22Rv1 (cell line): ENCODE measurements at regions not wholly inside any gene's neighbourhood (a gene's known extent, or its start where the extent isn't known, plus 50 kb on each side); places are given as distances from the start of the nearest gene placed in this dataset.
A peak's percentile ranks its signal among the peaks of the same experiment; 100 is the strongest.

ENCODE experiments used
- H3K27ac ChIP-seq: fragments of 450-650 bp; 2 replicates; pipeline ENCODE4 v1.5.1; 2017
- ZFX ChIP-seq: fragments of 450-650 bp; IDR thresholded peaks from 2 replicates; pipeline ENCODE4 v1.6.1; 2017; ENCODE audit warnings: antibody characterized with exemption, borderline replicate concordance
- TF ChIP-seq, protein P1 (sequence below): fragments of 450-650 bp; IDR thresholded peaks from 2 replicates; pipeline ENCODE4 v1.5.1; 2017; ENCODE audit warnings: mild to moderate bottlenecking

DNA sequence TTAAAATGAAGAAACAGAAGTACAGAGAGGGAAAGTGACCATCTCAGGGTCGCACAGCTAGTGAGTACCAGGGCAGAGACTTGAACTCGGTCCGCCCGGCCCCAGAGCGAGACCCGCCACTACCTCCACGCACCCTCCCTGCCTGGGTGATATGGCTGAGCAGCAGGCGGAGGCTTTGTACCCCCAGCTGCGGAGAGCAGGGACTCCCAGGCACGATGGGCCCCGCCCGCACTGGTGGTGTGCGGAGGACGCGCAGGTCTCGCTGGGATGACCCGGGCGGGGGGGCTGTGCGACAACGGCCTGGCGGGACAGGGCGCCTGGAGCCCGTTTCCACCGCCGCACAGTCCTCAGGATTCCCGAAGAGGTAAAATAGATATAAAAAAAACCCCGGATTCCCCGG, 64.7 kb upstream of the LARP1 start:
- TF ChIP-seq ZFX: no peak
- TF ChIP-seq, protein P1, sequence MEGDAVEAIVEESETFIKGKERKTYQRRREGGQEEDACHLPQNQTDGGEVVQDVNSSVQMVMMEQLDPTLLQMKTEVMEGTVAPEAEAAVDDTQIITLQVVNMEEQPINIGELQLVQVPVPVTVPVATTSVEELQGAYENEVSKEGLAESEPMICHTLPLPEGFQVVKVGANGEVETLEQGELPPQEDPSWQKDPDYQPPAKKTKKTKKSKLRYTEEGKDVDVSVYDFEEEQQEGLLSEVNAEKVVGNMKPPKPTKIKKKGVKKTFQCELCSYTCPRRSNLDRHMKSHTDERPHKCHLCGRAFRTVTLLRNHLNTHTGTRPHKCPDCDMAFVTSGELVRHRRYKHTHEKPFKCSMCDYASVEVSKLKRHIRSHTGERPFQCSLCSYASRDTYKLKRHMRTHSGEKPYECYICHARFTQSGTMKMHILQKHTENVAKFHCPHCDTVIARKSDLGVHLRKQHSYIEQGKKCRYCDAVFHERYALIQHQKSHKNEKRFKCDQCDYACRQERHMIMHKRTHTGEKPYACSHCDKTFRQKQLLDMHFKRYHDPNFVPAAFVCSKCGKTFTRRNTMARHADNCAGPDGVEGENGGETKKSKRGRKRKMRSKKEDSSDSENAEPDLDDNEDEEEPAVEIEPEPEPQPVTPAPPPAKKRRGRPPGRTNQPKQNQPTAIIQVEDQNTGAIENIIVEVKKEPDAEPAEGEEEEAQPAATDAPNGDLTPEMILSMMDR: no peak
- H3K27ac ChIP-seq: no peak overlapping the region

- H3K27ac ChIP-seq: no peak overlapping the region
- TF ChIP-seq ZFX: no peak
- TF ChIP-seq, protein P1: no peak
These were observed 68.7 kb upstream of the LARP1 start for GRCh38 chr5:154686490-154686889.

DNA sequence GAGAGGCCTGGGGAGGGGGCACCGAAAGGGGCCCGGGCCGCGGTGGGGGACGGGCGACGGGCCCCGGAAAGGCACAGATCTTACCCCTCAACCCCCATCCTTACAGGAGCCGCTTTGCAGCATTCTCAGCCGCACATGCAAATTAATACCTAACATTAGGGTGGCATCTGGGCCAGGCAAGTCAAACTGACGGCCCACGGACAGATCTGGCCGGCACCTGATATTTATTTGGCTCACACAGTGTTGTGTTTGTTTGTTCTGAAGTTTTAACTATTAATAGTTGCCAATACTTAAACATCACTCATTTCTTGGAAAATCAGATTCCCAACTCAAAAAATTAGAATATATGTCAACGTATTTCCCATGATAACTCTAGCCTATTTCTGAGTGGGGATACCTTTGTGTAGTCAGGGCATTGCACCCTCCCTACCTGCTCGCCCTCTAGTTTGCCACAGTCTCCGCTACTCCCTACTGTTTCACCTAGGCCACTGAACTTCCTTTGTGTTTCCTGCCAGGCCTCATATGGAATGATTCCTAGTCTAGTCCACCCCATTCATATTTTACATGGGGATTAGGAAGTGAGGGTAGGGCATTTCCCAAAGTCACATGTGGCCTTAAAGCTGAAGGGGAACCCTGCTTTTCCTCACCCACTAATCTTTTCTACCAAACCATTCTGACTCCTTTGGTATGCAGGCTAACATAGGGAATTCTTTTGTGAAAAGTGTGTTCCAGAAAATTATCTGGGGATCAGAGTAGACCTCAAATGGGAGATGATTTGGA, 71.9 kb upstream of the LARP1 start:
- H3K27ac ChIP-seq: peak overlapping the region; percentile 72
- TF ChIP-seq, protein P1: no peak
- TF ChIP-seq ZFX: no peak

DNA sequence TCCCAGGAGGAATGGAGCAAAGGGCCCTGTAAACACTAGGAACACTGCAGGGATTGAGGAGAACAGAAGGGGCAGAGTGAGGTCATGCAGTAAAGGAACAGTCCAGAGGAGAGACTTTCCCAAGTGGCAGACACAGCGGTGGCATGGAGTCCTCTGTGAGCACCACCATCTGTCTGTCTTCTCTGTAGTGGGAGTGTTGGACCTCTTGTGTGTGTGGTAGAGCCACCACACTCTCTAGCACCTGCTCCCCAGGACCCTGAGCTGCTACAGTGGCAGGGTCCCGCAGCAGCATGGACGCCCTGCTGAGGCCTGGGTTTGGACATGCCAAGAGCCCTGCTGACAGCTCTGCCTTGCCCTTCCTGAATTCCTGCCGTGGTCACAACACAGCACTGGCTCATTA, 75.7 kb upstream of the LARP1 start:
- TF ChIP-seq, protein P1: no peak
- no peak for TF ChIP-seq ZFX
- H3K27ac ChIP-seq: no peak overlapping the region

DNA sequence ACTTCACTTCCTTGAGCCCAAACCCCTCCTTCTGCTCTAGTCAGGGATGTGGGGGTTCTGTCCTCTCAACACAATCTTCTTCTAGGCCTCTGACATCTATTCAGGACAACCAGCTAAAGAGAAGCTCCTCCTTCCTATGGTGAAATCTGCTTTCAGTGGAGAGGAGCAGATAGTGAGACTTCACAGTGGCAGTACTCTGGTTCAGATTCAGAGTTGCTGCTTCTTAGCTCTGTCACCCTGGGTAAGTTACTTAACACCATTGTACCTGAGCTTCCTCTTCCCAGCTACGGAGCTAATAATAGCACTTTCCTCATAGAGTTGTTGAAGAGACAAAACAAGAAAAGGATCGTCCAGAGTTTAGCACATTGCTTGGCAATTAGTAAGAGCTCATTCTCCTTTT, 77.3 kb upstream of the LARP1 start:
- no peak overlapping the region for H3K27ac ChIP-seq
- TF ChIP-seq ZFX: no peak
- TF ChIP-seq, protein P1: no peak

DNA sequence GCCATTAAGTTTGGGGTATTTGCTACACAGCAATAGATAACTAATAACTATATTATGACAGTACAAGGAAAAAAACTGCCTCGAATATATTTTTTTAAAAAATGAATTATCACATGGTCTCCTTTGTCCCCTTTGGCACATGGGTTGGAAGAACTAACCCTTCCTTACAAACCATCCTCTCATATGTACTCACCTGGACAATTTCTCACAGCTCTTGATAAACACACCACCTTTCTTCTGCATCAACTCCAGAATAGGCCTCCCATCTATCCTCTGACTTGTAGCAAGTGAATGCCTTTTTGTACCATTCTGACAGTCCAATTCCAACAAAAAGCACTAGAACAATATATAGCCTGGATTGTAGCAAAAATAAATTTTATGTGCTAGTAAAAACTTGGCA, 78.7 kb upstream of the LARP1 start:
- H3K27ac ChIP-seq: no peak overlapping the region
- TF ChIP-seq ZFX: no peak
- TF ChIP-seq, protein P1: no peak

GRCh38 chr5:154674029-154674428, 81.1 kb upstream of the LARP1 start:
- H3K27ac ChIP-seq: no peak overlapping the region
- TF ChIP-seq, protein P1: no peak
- TF ChIP-seq ZFX: no peak
